Left ventricle myocardium inferior (tissue), 1 donor: ENCODE measurements at regions not wholly inside any gene's neighbourhood (a gene's known extent, or its start where the extent isn't known, plus 50 kb on each side); places are given as distances from the start of the nearest gene placed in this dataset.
"Not testable (repeated sequence)": the region's sequence is repeated elsewhere in the genome, so short reads cannot be mapped to it uniquely, and the experiment has no call there.

Experiments used
- DNase-seq: peaks from one replicate; pipeline ENCODE4 v3.0.0-alpha.2; 2020
- H3K27ac ChIP-seq: fragments of 200-600 bp; replicated peaks from 2 replicates; pipeline ENCODE4 v1.8.0; 2021
- H3K27me3 ChIP-seq: fragments of 200-600 bp; 2 replicates; pipeline ENCODE4 v1.8.0; 2021; ENCODE audit warnings: low read depth
- H3K36me3 ChIP-seq: fragments of 200-600 bp; 2 replicates; pipeline ENCODE4 v1.8.0; 2021
- H3K4me1 ChIP-seq: fragments of 200-600 bp; 2 replicates; pipeline ENCODE4 v1.8.0; 2021
- H3K4me3 ChIP-seq: fragments of 200-600 bp; 2 replicates; pipeline ENCODE4 v1.8.0; 2021; ENCODE audit warnings: mild to moderate bottlenecking, moderate library complexity
- H3K9me3 ChIP-seq: fragments of 200-600 bp; replicated peaks from 2 replicates; pipeline ENCODE4 v1.8.0; 2021
- intact Hi-C: fragments of 100-400 bp; cut with micrococcal nuclease; formaldehyde crosslinking; loops from one replicate; pipeline ENCODE4 v1.11.0; 2022
- TF ChIP-seq, protein P1 (sequence below): fragments of 200-600 bp; IDR thresholded peaks from 2 replicates; pipeline ENCODE4 v1.8.0; 2021; ENCODE audit warnings: antibody characterized with exemption, mild to moderate bottlenecking, borderline replicate concordance
- donor health status: DM: no; HTN: yes; CAD: no; lungs with severe emphysema.

- Histone ChIP-seq H3K27ac (no peak overlapping the region), H3K4me3 (no peak overlapping the region), H3K9me3 (no peaks in the 10 kb centered on the region), H3K36me3 (no peaks in the 10 kb centered on the region), H3K27me3 (peaks cover 77% of the 10 kb centered on the region), H3K4me1 (peaks cover 10% of the 10 kb centered on the region)
- TF ChIP-seq, protein P1, sequence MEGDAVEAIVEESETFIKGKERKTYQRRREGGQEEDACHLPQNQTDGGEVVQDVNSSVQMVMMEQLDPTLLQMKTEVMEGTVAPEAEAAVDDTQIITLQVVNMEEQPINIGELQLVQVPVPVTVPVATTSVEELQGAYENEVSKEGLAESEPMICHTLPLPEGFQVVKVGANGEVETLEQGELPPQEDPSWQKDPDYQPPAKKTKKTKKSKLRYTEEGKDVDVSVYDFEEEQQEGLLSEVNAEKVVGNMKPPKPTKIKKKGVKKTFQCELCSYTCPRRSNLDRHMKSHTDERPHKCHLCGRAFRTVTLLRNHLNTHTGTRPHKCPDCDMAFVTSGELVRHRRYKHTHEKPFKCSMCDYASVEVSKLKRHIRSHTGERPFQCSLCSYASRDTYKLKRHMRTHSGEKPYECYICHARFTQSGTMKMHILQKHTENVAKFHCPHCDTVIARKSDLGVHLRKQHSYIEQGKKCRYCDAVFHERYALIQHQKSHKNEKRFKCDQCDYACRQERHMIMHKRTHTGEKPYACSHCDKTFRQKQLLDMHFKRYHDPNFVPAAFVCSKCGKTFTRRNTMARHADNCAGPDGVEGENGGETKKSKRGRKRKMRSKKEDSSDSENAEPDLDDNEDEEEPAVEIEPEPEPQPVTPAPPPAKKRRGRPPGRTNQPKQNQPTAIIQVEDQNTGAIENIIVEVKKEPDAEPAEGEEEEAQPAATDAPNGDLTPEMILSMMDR = no peak
- no peak for DNase-seq
- intact Hi-C loops = loop anchor here (10.0 kb wide), 1 partner anchor 312 kb away; no protein-coding TSS in a partner anchor
Measured at GRCh38 chr7:131943211-131943610, 386.8 kb upstream of the PODXL start.

DNA sequence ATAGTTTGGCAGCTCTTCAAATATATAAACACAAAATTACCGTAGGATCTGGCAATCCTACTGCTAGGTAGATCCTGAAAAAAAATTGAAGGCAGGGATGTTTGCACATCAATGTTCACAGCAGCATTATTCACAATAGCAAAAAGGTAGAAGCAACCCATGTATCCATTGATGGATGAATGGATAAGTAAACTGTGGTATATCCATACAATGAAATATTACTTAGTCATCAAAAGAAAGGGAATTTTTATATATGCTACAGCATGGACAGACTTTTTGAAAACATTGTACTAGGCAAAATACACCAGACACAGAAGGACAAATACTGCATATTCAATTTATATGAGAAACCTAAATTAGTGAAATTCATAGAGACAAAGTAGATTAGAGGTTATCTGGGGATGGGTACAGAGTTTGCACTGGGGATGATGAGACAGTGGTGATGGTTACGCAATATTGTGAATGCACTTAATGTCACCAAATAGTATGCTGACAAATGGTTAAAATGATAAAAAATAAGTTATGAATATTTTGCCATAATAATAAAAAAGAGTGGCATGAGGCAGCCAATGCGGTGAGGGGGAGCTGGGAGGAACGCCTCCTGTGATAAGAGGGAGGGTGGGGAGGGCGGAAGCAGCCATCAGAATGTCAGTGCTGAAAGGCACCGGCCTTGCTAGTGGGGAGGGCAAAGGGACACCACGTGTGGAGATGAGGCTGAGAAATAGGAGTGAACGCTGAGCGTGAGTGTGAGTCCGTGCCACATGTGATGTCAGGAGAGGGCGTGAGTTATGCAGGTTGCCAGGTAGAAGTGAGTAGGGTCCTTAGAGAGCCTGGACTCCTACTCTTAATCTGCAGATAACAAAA lies 386.1 kb upstream of the PODXL start:
- intact Hi-C loops = loop anchor here (10.0 kb wide), 1 partner anchor 312 kb away; no protein-coding TSS in a partner anchor

DNA sequence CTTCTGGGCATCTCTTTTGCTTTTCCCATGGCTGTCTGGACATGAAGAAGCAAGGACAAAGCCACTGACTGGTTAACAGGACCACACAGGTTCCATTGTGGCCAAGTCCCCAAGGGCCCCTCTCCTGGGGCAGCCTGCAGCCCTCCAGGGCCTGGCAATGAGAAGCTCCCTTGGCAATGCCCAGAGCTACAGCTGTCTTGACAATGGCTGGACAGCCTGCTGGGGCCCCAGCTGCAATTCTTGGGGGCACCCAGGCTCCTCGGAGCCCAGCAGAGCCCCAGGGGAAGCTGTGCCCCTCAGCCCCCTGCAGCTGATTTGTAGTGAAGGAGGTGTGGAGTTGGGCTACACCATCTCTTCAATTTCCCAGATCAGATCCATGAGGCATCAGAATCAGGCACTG lies 384.9 kb upstream of the PODXL start:
- H3K27me3 ChIP-seq = peaks cover 62% of the 10 kb centered on the region
- no peak overlapping the region for H3K27ac ChIP-seq
- intact Hi-C loops = loop anchor here (10.0 kb wide), 1 partner anchor 314 kb away; no protein-coding TSS in a partner anchor
- H3K36me3 ChIP-seq = no peaks in the 10 kb centered on the region
- H3K4me1 ChIP-seq = peaks cover 8% of the 10 kb centered on the region
- H3K4me3 ChIP-seq = no peak overlapping the region
- H3K9me3 ChIP-seq = no peaks in the 10 kb centered on the region
- TF ChIP-seq, protein P1 = no peak
- DNase-seq = no peak

More for the DNA sequence above, 386.1 kb upstream of the PODXL start:
- no peak for DNase-seq
- H3K4me1 ChIP-seq = peaks cover 8% of the 10 kb centered on the region
- TF ChIP-seq, protein P1 = no peak
- peaks cover 70% of the 10 kb centered on the region for H3K27me3 ChIP-seq
- no peak overlapping the region for H3K27ac ChIP-seq
- no peaks in the 10 kb centered on the region for H3K36me3 ChIP-seq
- H3K9me3 ChIP-seq = no peaks in the 10 kb centered on the region
- no peak overlapping the region for H3K4me3 ChIP-seq

DNA sequence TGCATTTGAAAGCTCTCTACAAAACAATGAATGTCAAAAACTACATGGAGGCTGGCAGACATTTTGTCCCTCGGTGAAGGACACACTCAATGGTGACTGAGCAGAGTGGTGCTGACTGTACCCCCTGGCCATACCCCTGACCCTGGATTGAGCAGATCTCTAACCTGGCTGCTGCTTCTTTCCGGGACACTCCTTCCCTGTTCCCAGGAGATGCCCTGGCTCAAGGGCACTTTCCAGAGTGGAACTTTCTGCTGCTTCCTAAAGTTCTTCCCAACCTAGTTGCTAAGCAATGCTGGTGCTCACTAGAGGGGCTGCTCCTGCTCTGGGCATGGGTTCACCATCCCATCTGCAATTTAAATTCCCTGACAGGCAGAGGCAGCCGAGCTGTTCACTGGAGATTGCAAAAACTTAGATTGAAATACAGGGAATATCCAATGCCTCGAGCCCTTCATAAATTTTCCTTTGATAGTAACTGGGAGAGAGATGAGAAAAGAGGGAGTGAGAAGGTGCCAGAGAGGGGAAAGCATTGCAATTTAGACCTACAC lies 384.3 kb upstream of the PODXL start:
- Histone ChIP-seq H3K36me3 (no peaks in the 10 kb centered on the region), H3K4me1 (peaks cover 6% of the 10 kb centered on the region), H3K27ac (no peak overlapping the region), H3K9me3 (no peaks in the 10 kb centered on the region), H3K4me3 (no peak overlapping the region), H3K27me3 (peaks cover 62% of the 10 kb centered on the region)
- TF ChIP-seq, protein P1 = no peak
- DNase-seq = no peak
- intact Hi-C loops = loop anchor here (10.0 kb wide), 1 partner anchor 314 kb away; no protein-coding TSS in a partner anchor

DNA sequence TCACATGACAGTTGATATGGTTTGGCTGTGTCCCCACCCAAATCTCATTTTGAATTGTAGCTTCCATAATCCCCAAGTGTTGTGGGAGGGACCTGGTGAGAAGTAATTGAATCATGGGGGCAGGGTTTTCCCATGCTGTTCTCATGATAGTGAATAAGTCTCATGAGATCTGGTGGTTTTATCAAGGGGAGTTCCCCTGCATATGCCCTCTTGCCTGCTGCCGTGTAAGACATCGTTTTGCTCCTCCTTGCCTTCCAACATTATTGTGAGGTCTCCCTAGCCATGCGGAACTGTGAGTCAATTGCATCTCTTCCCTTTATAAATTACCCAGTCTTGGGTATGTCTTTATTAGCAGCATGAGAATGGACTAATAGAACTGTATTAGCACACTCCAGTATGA lies 382.4 kb upstream of the PODXL start:
- not testable (repeated sequence) for H3K36me3 ChIP-seq, DNase-seq, H3K4me1 ChIP-seq, H3K9me3 ChIP-seq, H3K4me3 ChIP-seq, H3K27ac ChIP-seq
- intact Hi-C loops = loop anchor here (5.0 kb wide), 1 partner anchor 644 kb away; no protein-coding TSS in a partner anchor
- H3K27me3 ChIP-seq = peaks cover 53% of the 10 kb centered on the region

DNA sequence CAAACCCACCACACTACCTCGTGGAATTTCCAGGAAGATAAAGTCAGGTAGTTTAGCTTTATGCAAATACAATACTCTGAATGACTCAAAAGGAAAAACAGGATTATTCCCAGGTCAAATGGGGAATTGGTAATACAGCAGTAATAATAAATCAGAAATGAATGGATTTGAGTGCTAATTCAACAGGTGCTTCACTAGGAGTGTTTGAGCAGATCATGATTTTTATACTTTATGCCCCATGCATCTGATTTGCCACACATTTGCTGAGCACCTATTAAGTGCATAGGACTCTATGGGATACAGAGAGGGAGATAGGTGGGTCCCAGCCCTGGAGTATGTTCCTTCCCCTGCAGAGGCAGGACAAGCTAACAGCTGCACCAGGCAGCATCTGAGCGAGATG lies 381.4 kb upstream of the PODXL start:
- H3K4me3 ChIP-seq = no peak overlapping the region
- no peaks in the 10 kb centered on the region for H3K36me3 ChIP-seq
- no peaks in the 10 kb centered on the region for H3K9me3 ChIP-seq
- no peak overlapping the region for H3K27ac ChIP-seq
- H3K4me1 ChIP-seq = no peaks in the 10 kb centered on the region
- intact Hi-C loops = loop anchor here (5.0 kb wide), 1 partner anchor 644 kb away; no protein-coding TSS in a partner anchor
- peaks cover 47% of the 10 kb centered on the region for H3K27me3 ChIP-seq
- no peak for DNase-seq
- TF ChIP-seq, protein P1 = no peak
